ENCODE measurements at regions not wholly inside any gene's neighbourhood (a gene's known extent, or its start where the extent isn't known, plus 50 kb on each side); places are given as distances from the start of the nearest gene placed in this dataset.

DNA sequence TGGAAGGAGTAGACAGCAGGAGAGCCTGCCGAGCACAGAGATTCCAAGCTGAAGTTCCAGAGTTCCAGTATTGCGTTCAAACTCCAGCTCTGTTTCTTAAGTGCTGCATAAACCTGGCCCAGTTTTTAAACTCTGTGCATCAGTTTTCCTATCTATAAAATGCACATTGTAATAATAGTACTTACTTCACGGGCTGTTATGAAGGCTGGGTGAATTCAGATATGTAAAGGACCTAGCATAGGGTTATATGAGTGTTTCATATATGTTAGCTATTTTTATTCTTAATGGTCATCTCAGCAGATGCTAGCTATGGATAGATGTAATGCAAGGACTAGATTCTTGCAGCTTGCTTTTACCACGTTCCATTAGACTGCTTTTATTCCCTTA lies 293.1 kb upstream of the SEMA3C start:
- TF ChIP-seq POLR2AphosphoS5 (IDR thresholded peaks at IDR 0.05; ENCODE audit: low read depth, low read length) (no peak), POLR2A (IDR thresholded peaks at IDR 0.05; ENCODE audit: low read depth, low read length) (no peak), TAF1 (IDR thresholded peaks at IDR 0.05; ENCODE audit: low read depth, low read length) (no peak)
